GM10248 (cell line): ENCODE measurements at regions not wholly inside any gene's neighbourhood (a gene's known extent, or its start where the extent isn't known, plus 50 kb on each side); places are given as distances from the start of the nearest gene placed in this dataset.
"Not testable (repeated sequence)": the region's sequence is repeated elsewhere in the genome, so short reads cannot be mapped to it uniquely, and the experiment has no call there.

Experiments
- CTCF ChIA-PET: fragments of 300-600 bp; sonication (Branson Sonifier 250); formaldehyde crosslinking; extraction: SDS; loops from one replicate; lab custom pipeline; 2021; ENCODE audit warnings: antibody characterized with exemption; lab: Yijun Ruan, JAX
- POLR2A ChIA-PET: fragments of 350-650 bp; sonication (Branson Sonifier 250); formaldehyde crosslinking; extraction: SDS; loops from one replicate; lab custom pipeline; 2020; ENCODE audit warnings: antibody characterized with exemption; lab: Yijun Ruan, JAX
- DNase-seq: peaks from one replicate; pipeline ENCODE4 v3.0.0; 2012; ENCODE audit errors: extremely low spot score
- TF ChIP-seq, protein P1 (sequence below): IDR thresholded peaks from 2 replicates; pipeline ENCODE4 v1.5.1; 2012; ENCODE audit warnings: mild to moderate bottlenecking, low read depth; ENCODE audit errors: extremely low read depth, missing control alignments, control extremely low read depth

GRCh38 chr21:17250778-17251241 lies 262.0 kb upstream of the CXADR start:
- TF ChIP-seq, protein P1, sequence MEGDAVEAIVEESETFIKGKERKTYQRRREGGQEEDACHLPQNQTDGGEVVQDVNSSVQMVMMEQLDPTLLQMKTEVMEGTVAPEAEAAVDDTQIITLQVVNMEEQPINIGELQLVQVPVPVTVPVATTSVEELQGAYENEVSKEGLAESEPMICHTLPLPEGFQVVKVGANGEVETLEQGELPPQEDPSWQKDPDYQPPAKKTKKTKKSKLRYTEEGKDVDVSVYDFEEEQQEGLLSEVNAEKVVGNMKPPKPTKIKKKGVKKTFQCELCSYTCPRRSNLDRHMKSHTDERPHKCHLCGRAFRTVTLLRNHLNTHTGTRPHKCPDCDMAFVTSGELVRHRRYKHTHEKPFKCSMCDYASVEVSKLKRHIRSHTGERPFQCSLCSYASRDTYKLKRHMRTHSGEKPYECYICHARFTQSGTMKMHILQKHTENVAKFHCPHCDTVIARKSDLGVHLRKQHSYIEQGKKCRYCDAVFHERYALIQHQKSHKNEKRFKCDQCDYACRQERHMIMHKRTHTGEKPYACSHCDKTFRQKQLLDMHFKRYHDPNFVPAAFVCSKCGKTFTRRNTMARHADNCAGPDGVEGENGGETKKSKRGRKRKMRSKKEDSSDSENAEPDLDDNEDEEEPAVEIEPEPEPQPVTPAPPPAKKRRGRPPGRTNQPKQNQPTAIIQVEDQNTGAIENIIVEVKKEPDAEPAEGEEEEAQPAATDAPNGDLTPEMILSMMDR, result no peak
- no peak for DNase-seq
- CTCF ChIA-PET, result no interaction called here
- POLR2A ChIA-PET, result no interaction called here

- TF ChIP-seq, protein P1, result no peak
- ChIA-PET CTCF (no interaction called here), POLR2A (no interaction called here)
- DNase-seq, result no peak
Measured at GRCh38 chr21:17257784-17258183, 255.1 kb upstream of the CXADR start.

DNA sequence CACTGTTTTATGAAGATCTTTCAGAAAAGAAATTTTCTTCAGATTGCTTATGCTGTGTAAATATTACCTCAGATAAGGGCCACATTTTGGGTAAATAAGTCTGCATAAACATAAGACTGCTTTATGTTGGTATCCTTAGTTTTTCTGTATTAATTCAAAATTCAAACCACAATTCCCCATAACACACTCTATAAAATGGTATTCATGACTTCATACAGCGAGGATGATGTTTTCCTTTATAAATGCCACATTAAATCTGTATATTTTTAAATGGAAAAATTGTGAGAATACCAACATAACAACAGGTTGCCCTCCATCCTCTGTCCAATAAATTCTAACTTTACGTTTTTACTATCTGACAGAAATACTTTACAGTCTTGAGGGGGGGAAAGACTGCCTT lies 248.7 kb upstream of the CXADR start:
- ChIA-PET CTCF (no interaction called here), POLR2A (no interaction called here)
- no peak for DNase-seq
- TF ChIP-seq, protein P1, result no peak

- ChIA-PET CTCF (no interaction called here), POLR2A (no interaction called here)
- TF ChIP-seq, protein P1, result no peak
- DNase-seq, result no peak
Measured at GRCh38 chr21:17269760-17270159, 243.1 kb upstream of the CXADR start.

- DNase-seq, result no peak
- POLR2A ChIA-PET, result no interaction called here
- CTCF ChIA-PET, result no interaction called here
- TF ChIP-seq, protein P1, result no peak
Measured at GRCh38 chr21:17270229-17270628, 242.6 kb upstream of the CXADR start.

GRCh38 chr21:17279663-17280062 lies 233.2 kb upstream of the CXADR start:
- TF ChIP-seq, protein P1, result no peak
- CTCF ChIA-PET, result interaction anchor here (1.1 kb wide), 1 partner anchor 14 kb away, joined by 3 read pairs; no protein-coding TSS in a partner anchor
- POLR2A ChIA-PET, result no interaction called here
- DNase-seq, result no peak

GRCh38 chr21:17293016-17293562 lies 219.8 kb upstream of the CXADR start:
- DNase-seq, POLR2A ChIA-PET, CTCF ChIA-PET: not testable (repeated sequence)
